PC-3 (cell line): ENCODE measurements at regions not wholly inside any gene's neighbourhood (a gene's known extent, or its start where the extent isn't known, plus 50 kb on each side); places are given as distances from the start of the nearest gene placed in this dataset.
"Not testable (repeated sequence)": the region's sequence is repeated elsewhere in the genome, so short reads cannot be mapped to it uniquely, and the experiment has no call there.

Experiments
- ATAC-seq: fragments of 200-7000 bp; cut with Tn5 transposase; 2 replicates; pipeline ENCODE4 v1.9.1; 2020; ENCODE audit warnings: mild to moderate bottlenecking, moderate library complexity
- BruUV-seq: library from RNA; stranded (reverse); fragments of 400-500 nt; replicated peaks from 2 replicates; lab custom pipeline; 2021; lab: Mats Ljungman, UMichigan
- CTCF ChIA-PET: fragments of 300-600 bp; sonication (Branson Sonifier 250); formaldehyde crosslinking; loops from one replicate; lab custom pipeline; 2022; ENCODE audit warnings: antibody characterized with exemption; lab: Charles Lee
- POLR2A ChIA-PET: fragments of 300-600 bp; sonication (Branson Sonifier 250); formaldehyde crosslinking; loops from one replicate; lab custom pipeline; 2022; ENCODE audit warnings: antibody characterized with exemption; ENCODE audit not compliant: unreplicated experiment; lab: Charles Lee
- DNase-seq: peaks from one replicate; pipeline ENCODE4 v3.0.0-alpha.2; 2015
- H2AFZ ChIP-seq: fragments of 300-600 bp; sonication (generic); 2 replicates; pipeline ENCODE4 v1.6.0; 2016; ENCODE audit warnings: antibody characterized with exemption, low read length
- H3F3A ChIP-seq: fragments of 300-600 bp; sonication (generic); one replicate; pipeline ENCODE4 v1.6.0; 2017; ENCODE audit warnings: antibody characterized with exemption, low read length, control low read depth, mild to moderate bottlenecking; ENCODE audit not compliant: unreplicated experiment
- H3K27ac ChIP-seq: fragments of 300-600 bp; sonication (generic); 2 replicates; pipeline ENCODE4 v1.5.1; 2016; ENCODE audit warnings: mild to moderate bottlenecking, low read length
- H3K27me3 ChIP-seq: fragments of 300-600 bp; sonication (generic); 2 replicates; pipeline ENCODE4 v1.6.1; 2016; ENCODE audit warnings: low read length, mixed read lengths
- H3K36me3 ChIP-seq: fragments of 300-600 bp; sonication (generic); 2 replicates; pipeline ENCODE4 v1.6.1; 2016; ENCODE audit warnings: low read depth, mixed run types, low read length, mixed read lengths
- H3K4me1 ChIP-seq: fragments of 300-600 bp; sonication (generic); 2 replicates; pipeline ENCODE4 v1.5.1; 2016; ENCODE audit warnings: low read length; ENCODE audit not compliant: insufficient read depth
- H3K4me2 ChIP-seq: fragments of 300-600 bp; sonication (generic); 2 replicates; pipeline ENCODE4 v1.6.0; 2016; ENCODE audit warnings: low read length
- H3K4me3 ChIP-seq: fragments of 300-600 bp; sonication (generic); 2 replicates; pipeline ENCODE4 v1.5.1; 2016; ENCODE audit warnings: mild to moderate bottlenecking, low read length, mixed read lengths
- H3K79me2 ChIP-seq: fragments of 300-600 bp; sonication (generic); 2 replicates; pipeline ENCODE4 v1.6.1; 2017; ENCODE audit warnings: low read length, mixed read lengths
- H3K9ac ChIP-seq: fragments of 300-600 bp; sonication (generic); 2 replicates; pipeline ENCODE4 v1.6.0; 2016; ENCODE audit warnings: mild to moderate bottlenecking, low read length
- H3K9me2 ChIP-seq: fragments of 300-600 bp; sonication (generic); replicated peaks from 2 replicates; pipeline ENCODE4 v1.6.1; 2016; ENCODE audit warnings: mixed run types, low read length, mixed read lengths
- H3K9me3 ChIP-seq: fragments of 300-600 bp; sonication (generic); 2 replicates; pipeline ENCODE4 v1.6.1; 2016; ENCODE audit warnings: low read length, mixed read lengths
- H4K20me1 ChIP-seq: fragments of 300-600 bp; sonication (generic); 2 replicates; pipeline ENCODE4 v1.6.1; 2016; ENCODE audit warnings: low read length, mixed read lengths
- EZH2 ChIP-seq: fragments of 300-600 bp; sonication (generic); IDR thresholded peaks from one replicate; pipeline ENCODE4 v1.6.1; 2017; ENCODE audit warnings: antibody characterized with exemption, mild to moderate bottlenecking, low read length; ENCODE audit not compliant: unreplicated experiment
- EZH2phosphoT487 ChIP-seq: fragments of 300-600 bp; sonication (generic); IDR thresholded peaks from 2 replicates; pipeline ENCODE4 v1.6.1; 2018; ENCODE audit warnings: mild to moderate bottlenecking, antibody characterized with exemption, low read length, borderline replicate concordance
- intact Hi-C: fragments of 100-400 bp; cut with micrococcal nuclease; formaldehyde crosslinking; loops from 2 replicates; pipeline ENCODE4 v1.9.0; 2023
- TF ChIP-seq, protein P1 (sequence below): fragments of 300-600 bp; sonication (generic); conservative IDR thresholded peaks from 2 replicates; pipeline ENCODE4 v1.5.1; 2017; ENCODE audit warnings: antibody characterized with exemption, low read depth, mild to moderate bottlenecking, low read length

DNA sequence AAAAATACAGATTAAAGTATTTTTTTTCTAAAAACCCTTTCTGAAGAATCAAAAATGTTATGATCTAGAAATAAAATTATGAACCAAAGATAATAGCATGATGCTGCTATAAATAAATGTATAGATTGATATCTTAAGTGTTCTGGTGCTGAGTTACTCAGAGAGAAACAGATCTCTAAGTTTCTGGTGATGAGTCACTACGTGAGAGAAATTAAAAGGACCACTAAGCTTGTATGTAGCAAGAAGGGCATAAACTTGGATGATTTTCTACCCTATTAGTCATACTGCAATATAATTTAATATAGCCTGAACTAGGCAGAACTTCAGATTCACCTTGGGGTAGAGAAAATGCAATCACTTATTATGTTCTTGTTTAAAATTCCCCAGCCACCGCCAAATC lies 514.8 kb downstream of the AMY1C start:
- no peak for TF ChIP-seq EZH2
- TF ChIP-seq, protein P1, sequence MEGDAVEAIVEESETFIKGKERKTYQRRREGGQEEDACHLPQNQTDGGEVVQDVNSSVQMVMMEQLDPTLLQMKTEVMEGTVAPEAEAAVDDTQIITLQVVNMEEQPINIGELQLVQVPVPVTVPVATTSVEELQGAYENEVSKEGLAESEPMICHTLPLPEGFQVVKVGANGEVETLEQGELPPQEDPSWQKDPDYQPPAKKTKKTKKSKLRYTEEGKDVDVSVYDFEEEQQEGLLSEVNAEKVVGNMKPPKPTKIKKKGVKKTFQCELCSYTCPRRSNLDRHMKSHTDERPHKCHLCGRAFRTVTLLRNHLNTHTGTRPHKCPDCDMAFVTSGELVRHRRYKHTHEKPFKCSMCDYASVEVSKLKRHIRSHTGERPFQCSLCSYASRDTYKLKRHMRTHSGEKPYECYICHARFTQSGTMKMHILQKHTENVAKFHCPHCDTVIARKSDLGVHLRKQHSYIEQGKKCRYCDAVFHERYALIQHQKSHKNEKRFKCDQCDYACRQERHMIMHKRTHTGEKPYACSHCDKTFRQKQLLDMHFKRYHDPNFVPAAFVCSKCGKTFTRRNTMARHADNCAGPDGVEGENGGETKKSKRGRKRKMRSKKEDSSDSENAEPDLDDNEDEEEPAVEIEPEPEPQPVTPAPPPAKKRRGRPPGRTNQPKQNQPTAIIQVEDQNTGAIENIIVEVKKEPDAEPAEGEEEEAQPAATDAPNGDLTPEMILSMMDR, result no peak
- TF ChIP-seq EZH2phosphoT487, result no peak
- DNase-seq (peak; percentile 9), ATAC-seq (no peak)
- POLR2A ChIA-PET, result no interaction called here
- Histone ChIP-seq H3K4me1 (no peaks in the 10 kb centered on the region), H3K4me2 (no peak overlapping the region), H3K9ac (no peak overlapping the region), H3K9me3 (no peaks in the 10 kb centered on the region), H4K20me1 (no peaks in the 10 kb centered on the region), H3K79me2 (no peaks in the 10 kb centered on the region), H3K27ac (no peak overlapping the region), H3K36me3 (no peaks in the 10 kb centered on the region), H2AFZ (no peak overlapping the region), H3F3A (no peaks in the 10 kb centered on the region), H3K9me2 (no peaks in the 10 kb centered on the region), H3K27me3 (no peaks in the 10 kb centered on the region), H3K4me3 (no peak overlapping the region)
- BruUV-seq, result no TSS peak
- intact Hi-C loops, result loop anchor here (5.0 kb wide), 1 partner anchor 477 kb away; no protein-coding TSS in a partner anchor
- CTCF ChIA-PET, result no interaction called here

DNA sequence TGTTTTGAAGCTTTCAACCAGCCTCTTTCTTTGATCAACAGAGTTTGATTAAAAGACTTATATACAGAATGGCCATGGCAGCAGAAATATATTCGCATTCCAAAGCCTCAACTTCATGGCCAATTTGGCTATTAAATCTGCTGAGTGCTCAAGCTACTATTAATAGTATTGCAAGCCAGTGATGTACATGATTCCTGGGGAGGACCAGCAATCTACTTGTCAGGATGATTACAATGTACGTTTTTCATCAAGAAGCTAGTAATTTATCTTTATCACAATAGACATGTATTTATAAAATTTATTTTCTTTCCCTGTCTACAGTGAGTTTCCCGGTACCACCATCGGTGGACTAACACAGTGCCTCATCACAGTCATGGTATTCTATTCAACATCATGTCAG lies 515.5 kb downstream of the AMY1C start:
- intact Hi-C loops, result no loop called here
- H3K4me2 ChIP-seq, result no peak overlapping the region
- H4K20me1 ChIP-seq, result no peaks in the 10 kb centered on the region
- no peaks in the 10 kb centered on the region for H3K9me2 ChIP-seq
- POLR2A ChIA-PET, result no interaction called here
- no peaks in the 10 kb centered on the region for H3F3A ChIP-seq
- no peaks in the 10 kb centered on the region for H3K36me3 ChIP-seq
- H3K27ac ChIP-seq, result no peak overlapping the region
- no peak overlapping the region for H3K9ac ChIP-seq
- no peak for DNase-seq
- no TSS peak for BruUV-seq
- H3K27me3 ChIP-seq, result no peaks in the 10 kb centered on the region
- H2AFZ ChIP-seq, result no peak overlapping the region
- H3K79me2 ChIP-seq, result no peaks in the 10 kb centered on the region
- TF ChIP-seq EZH2 (no peak), EZH2phosphoT487 (no peak)
- TF ChIP-seq, protein P1, result no peak
- H3K4me3 ChIP-seq, result no peak overlapping the region
- H3K9me3 ChIP-seq, result no peaks in the 10 kb centered on the region
- no peaks in the 10 kb centered on the region for H3K4me1 ChIP-seq
- no peak for ATAC-seq
- CTCF ChIA-PET, result no interaction called here

DNA sequence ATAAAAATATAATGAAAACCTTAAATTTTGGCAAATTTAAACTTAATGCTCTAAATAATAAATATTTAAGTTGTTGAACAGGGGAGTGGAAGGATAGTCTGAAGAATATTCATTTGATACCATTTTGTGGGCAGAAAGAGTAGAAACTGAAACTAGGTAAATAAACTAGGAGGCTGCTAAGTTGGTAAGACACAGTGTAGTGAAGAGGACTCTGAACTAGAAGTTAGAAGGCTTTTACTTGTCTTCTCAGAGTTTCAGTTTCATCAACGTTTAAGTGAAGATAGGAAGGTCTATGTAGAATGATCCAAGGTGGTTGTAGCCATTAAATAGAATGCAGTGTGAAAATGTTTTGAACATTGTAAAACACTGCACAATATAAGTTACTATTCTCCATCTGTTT lies 516.9 kb downstream of the AMY1C start:
- H3K4me3 ChIP-seq, result no peak overlapping the region
- no peak overlapping the region for H3K9ac ChIP-seq
- no peak overlapping the region for H3K4me2 ChIP-seq
- H3K36me3 ChIP-seq, result no peaks in the 10 kb centered on the region
- DNase-seq (no peak), ATAC-seq (no peak)
- no peaks in the 10 kb centered on the region for H3K9me2 ChIP-seq
- H3K4me1 ChIP-seq, result no peaks in the 10 kb centered on the region
- intact Hi-C loops, result no loop called here
- BruUV-seq, result no TSS peak
- no peaks in the 10 kb centered on the region for H3F3A ChIP-seq
- CTCF ChIA-PET, result no interaction called here
- no peaks in the 10 kb centered on the region for H3K79me2 ChIP-seq
- TF ChIP-seq, protein P1, result no peak
- TF ChIP-seq EZH2phosphoT487 (no peak), EZH2 (no peak)
- H3K9me3 ChIP-seq, result no peaks in the 10 kb centered on the region
- POLR2A ChIA-PET, result no interaction called here
- no peak overlapping the region for H3K27ac ChIP-seq
- no peak overlapping the region for H2AFZ ChIP-seq
- H4K20me1 ChIP-seq, result no peaks in the 10 kb centered on the region
- H3K27me3 ChIP-seq, result no peaks in the 10 kb centered on the region

DNA sequence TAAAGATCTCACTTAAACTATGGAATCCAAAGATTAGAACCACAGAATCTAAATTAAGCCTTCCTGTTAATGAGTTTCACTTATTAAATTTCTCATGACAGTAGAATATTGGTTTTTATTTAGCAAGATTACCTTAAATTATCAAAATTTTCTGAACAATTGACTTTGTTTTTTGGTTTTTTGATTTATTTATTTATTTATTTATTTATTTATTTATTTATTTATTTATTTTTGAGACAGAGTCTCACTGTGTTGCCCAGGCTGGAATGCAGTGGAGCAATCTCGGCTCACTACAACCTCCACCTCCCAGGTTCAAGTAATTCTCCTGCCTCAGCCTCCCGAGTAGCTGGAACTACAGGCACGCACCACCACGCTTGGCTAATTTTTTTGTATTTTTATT lies 538.6 kb downstream of the AMY1C start:
- DNase-seq, H3K9ac ChIP-seq, CTCF ChIA-PET, intact Hi-C loops, H3K9me3 ChIP-seq, H2AFZ ChIP-seq, H3K36me3 ChIP-seq, POLR2A ChIA-PET, H4K20me1 ChIP-seq, H3K4me1 ChIP-seq, H3K27ac ChIP-seq, ATAC-seq, H3K9me2 ChIP-seq, H3K4me3 ChIP-seq, H3K27me3 ChIP-seq, H3K79me2 ChIP-seq, H3K4me2 ChIP-seq, BruUV-seq, H3F3A ChIP-seq: not testable (repeated sequence)
